ENCODE measurements at regions not wholly inside any gene's neighbourhood (a gene's known extent, or its start where the extent isn't known, plus 50 kb on each side); places are given as distances from the start of the nearest gene placed in this dataset.
"Not testable (repeated sequence)": the region's sequence is repeated elsewhere in the genome, so short reads cannot be mapped to it uniquely, and the experiment has no call there.

GRCh38 chr3:15873415-15873814, 75.6 kb upstream of the ANKRD28 start:
- no peak for DNase-seq (ENCODE audit: low read depth)
- no peak overlapping the region for H3K4me3 ChIP-seq (ENCODE audit: low read depth, low read length)
- no peak for TF ChIP-seq CTCF (IDR thresholded peaks at IDR 0.05; ENCODE audit: insufficient read depth, low read length)

- no peak overlapping the region for H3K4me3 ChIP-seq (ENCODE audit: low read depth, low read length)
- TF ChIP-seq CTCF (IDR thresholded peaks at IDR 0.05; ENCODE audit: insufficient read depth, low read length) = no peak
- peak; percentile 80 for DNase-seq (ENCODE audit: low read depth)
These were observed 77.4 kb upstream of the ANKRD28 start for GRCh38 chr3:15875016-15875689.

- H3K4me3 ChIP-seq (ENCODE audit: low read depth, low read length) = no peak overlapping the region
- no peak for TF ChIP-seq CTCF (IDR thresholded peaks at IDR 0.05; ENCODE audit: insufficient read depth, low read length)
- DNase-seq (ENCODE audit: low read depth) = no peak
These were observed 78.9 kb upstream of the ANKRD28 start for GRCh38 chr3:15876669-15877068.

GRCh38 chr3:15877813-15878212, 80.0 kb upstream of the ANKRD28 start:
- TF ChIP-seq CTCF (IDR thresholded peaks at IDR 0.05; ENCODE audit: insufficient read depth, low read length) = no peak
- no peak overlapping the region for H3K4me3 ChIP-seq (ENCODE audit: low read depth, low read length)
- DNase-seq (ENCODE audit: low read depth) = no peak

GRCh38 chr3:15879787-15880186, 82.0 kb upstream of the ANKRD28 start:
- not testable (repeated sequence) for H3K4me3 ChIP-seq (ENCODE audit: low read depth, low read length); DNase-seq (ENCODE audit: low read depth)

GRCh38 chr3:15882577-15882976, 84.8 kb upstream of the ANKRD28 start:
- no peak for DNase-seq (ENCODE audit: low read depth)
- TF ChIP-seq CTCF (IDR thresholded peaks at IDR 0.05; ENCODE audit: insufficient read depth, low read length) = no peak
- no peak overlapping the region for H3K4me3 ChIP-seq (ENCODE audit: low read depth, low read length)

GRCh38 chr3:15884132-15884531, 86.4 kb upstream of the ANKRD28 start:
- no peak for TF ChIP-seq CTCF (IDR thresholded peaks at IDR 0.05; ENCODE audit: insufficient read depth, low read length)
- no peak overlapping the region for H3K4me3 ChIP-seq (ENCODE audit: low read depth, low read length)

More at GRCh38 chr3:15884132-15884531, 86.4 kb upstream of the ANKRD28 start:
- no peak for DNase-seq (ENCODE audit: low read depth)

All from fibroblast of the aortic adventitia (primary cell).